ENCODE measurements at regions not wholly inside any gene's neighbourhood (a gene's known extent, or its start where the extent isn't known, plus 50 kb on each side); places are given as distances from the start of the nearest gene placed in this dataset.

- intact Hi-C loops (cut with micrococcal nuclease; ENCODE audit: unreplicated experiment), result no loop called here
- no peaks in the 10 kb centered on the region for H3K27me3 ChIP-seq (replicated peaks in 1 of 2; ENCODE audit: control insufficient read depth in 2 of 2, insufficient read depth in 2 of 2, low read length in 1 of 2)
- no peak for ATAC-seq
- H3K27ac ChIP-seq (ENCODE audit: control insufficient read depth, insufficient read depth), result no peak overlapping the region
- H3K9me3 ChIP-seq (replicated peaks; ENCODE audit: control insufficient read depth, insufficient read depth, low read length), result no peaks in the 10 kb centered on the region; the same call in 1 of the 3 replicates
- no peaks in the 10 kb centered on the region for H4K20me1 ChIP-seq (ENCODE audit: control insufficient read depth, insufficient read depth)
- H2AFZ ChIP-seq (ENCODE audit: control insufficient read depth, low read depth, low read length), result no peak overlapping the region
- no peak for DNase-seq (ENCODE audit: low read depth, low spot score)
- no peak overlapping the region for H3K4me2 ChIP-seq (ENCODE audit: control insufficient read depth, insufficient read depth)
- BruUV-seq (replicated peaks), result no TSS peak
- no peaks in the 10 kb centered on the region for H3K79me2 ChIP-seq (ENCODE audit: control insufficient read depth, insufficient read depth, low read length)
- H3K9ac ChIP-seq (ENCODE audit: control insufficient read depth, insufficient read depth, low read length), result no peak overlapping the region
- ChIA-PET CTCF (no interaction called here), POLR2A (no interaction called here), RAD21 (ENCODE audit: unreplicated experiment) (no interaction called here), SMC1A (ENCODE audit: uncharacterized antibody, unreplicated experiment) (no interaction called here)
- no peak for FAIRE-seq
- no peaks in the 10 kb centered on the region for H3K36me3 ChIP-seq (ENCODE audit: control insufficient read depth in 2 of 2, insufficient read depth in 2 of 2, low read length in 1 of 2)
- TF ChIP-seq NFYB (IDR thresholded peaks at IDR 0.05; ENCODE audit: insufficient read depth, low read depth, low read length) (no peak), NBN (IDR thresholded peaks at IDR 0.05) (no peak), RAD21 (IDR thresholded peaks at IDR 0.05; ENCODE audit: insufficient read depth, low read depth, low read length) (no peak), SREBF2 (IDR thresholded peaks at IDR 0.05; ENCODE audit: low read length) (no peak), FOS (IDR thresholded peaks at IDR 0.05; ENCODE audit: borderline replicate concordance, extremely low read depth, insufficient read length) (no peak), RBBP5 (conservative IDR thresholded peaks at IDR 0.05) (no peak), TAF1 (IDR thresholded peaks at IDR 0.05; ENCODE audit: borderline replicate concordance, low read depth, low read length) (no peak), EGR1 (IDR thresholded peaks at IDR 0.05; ENCODE audit: borderline replicate concordance in 1 of 2, low read depth in 2 of 2, low read length in 2 of 2) (no peak), USF2 (IDR thresholded peaks at IDR 0.05; ENCODE audit: borderline replicate concordance, low read depth, low read length) (no peak), MTA2 (IDR thresholded peaks at IDR 0.05; ENCODE audit: low read depth) (no peak), IKZF2 (IDR thresholded peaks at IDR 0.05) (no peak), ZBTB4 (CRISPR knock-in tag; IDR thresholded peaks at IDR 0.05) (no peak), HDAC2 (IDR thresholded peaks at IDR 0.05) (no peak), CEBPB (IDR thresholded peaks at IDR 0.05; ENCODE audit: borderline replicate concordance in 1 of 2, low read depth in 2 of 2, low read length in 2 of 2) (no peak), RAD51 (IDR thresholded peaks at IDR 0.05) (no peak)
- TF ChIP-seq, protein P1, sequence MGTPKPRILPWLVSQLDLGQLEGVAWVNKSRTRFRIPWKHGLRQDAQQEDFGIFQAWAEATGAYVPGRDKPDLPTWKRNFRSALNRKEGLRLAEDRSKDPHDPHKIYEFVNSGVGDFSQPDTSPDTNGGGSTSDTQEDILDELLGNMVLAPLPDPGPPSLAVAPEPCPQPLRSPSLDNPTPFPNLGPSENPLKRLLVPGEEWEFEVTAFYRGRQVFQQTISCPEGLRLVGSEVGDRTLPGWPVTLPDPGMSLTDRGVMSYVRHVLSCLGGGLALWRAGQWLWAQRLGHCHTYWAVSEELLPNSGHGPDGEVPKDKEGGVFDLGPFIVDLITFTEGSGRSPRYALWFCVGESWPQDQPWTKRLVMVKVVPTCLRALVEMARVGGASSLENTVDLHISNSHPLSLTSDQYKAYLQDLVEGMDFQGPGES (IDR thresholded peaks at IDR 0.05), result no peak
- peaks cover 6% of the 10 kb centered on the region; the same call in 1 of the 2 replicates for H3K4me1 ChIP-seq (ENCODE audit: control insufficient read depth, insufficient read depth, low read length)
- H3K4me3 ChIP-seq, result no peak overlapping the region
- in situ Hi-C loops (cut with MboI), result no loop called here
These were observed 125.0 kb upstream of the LAMA2 start for GRCh38 chr6:128757961-128758360.

Data from GM12878 (cell line).